ENCODE measurements at regions not wholly inside any gene's neighbourhood (a gene's known extent, or its start where the extent isn't known, plus 50 kb on each side); places are given as distances from the start of the nearest gene placed in this dataset.
"Not testable (repeated sequence)": the region's sequence is repeated elsewhere in the genome, so short reads cannot be mapped to it uniquely, and the experiment has no call there.

GRCh38 chr3:104005815-104006214 lies 1360.9 kb upstream of the ALCAM start:
- Mint-ChIP-seq H3K4me3 (ENCODE audit: unreplicated experiment) (no peak overlapping the region), H3K9me3 (ENCODE audit: unreplicated experiment) (no peaks in the 10 kb centered on the region), H3K36me3 (ENCODE audit: unreplicated experiment) (no peaks in the 10 kb centered on the region), H3K4me1 (ENCODE audit: low read depth, unreplicated experiment) (no peaks in the 10 kb centered on the region), H3K27me3 (ENCODE audit: unreplicated experiment) (no peaks in the 10 kb centered on the region), H3K27ac (ENCODE audit: unreplicated experiment) (no peak overlapping the region)
- no peak for DNase-seq
- no peak for TF ChIP-seq CTCF (IDR thresholded peaks at IDR 0.05; ENCODE audit: partially characterized antibody, unreplicated experiment)

- no peak overlapping the region for H3K4me3 Mint-ChIP-seq (ENCODE audit: unreplicated experiment)
- H3K27ac Mint-ChIP-seq (ENCODE audit: unreplicated experiment): no peak overlapping the region
- no peaks in the 10 kb centered on the region for H3K4me1 Mint-ChIP-seq (ENCODE audit: low read depth, unreplicated experiment)
- H3K27me3 Mint-ChIP-seq (ENCODE audit: unreplicated experiment): no peaks in the 10 kb centered on the region
- no peak for TF ChIP-seq CTCF (IDR thresholded peaks at IDR 0.05; ENCODE audit: partially characterized antibody, unreplicated experiment)
- peaks cover 8% of the 10 kb centered on the region for H3K36me3 Mint-ChIP-seq (ENCODE audit: unreplicated experiment)
- DNase-seq: no peak
- H3K9me3 Mint-ChIP-seq (ENCODE audit: unreplicated experiment): peaks cover 4% of the 10 kb centered on the region
These were observed 1348.2 kb upstream of the ALCAM start for GRCh38 chr3:104018541-104018940.

- Mint-ChIP-seq H3K27me3 (ENCODE audit: unreplicated experiment) (peaks cover 4% of the 10 kb centered on the region), H3K9me3 (ENCODE audit: unreplicated experiment) (peaks cover 2% of the 10 kb centered on the region), H3K4me1 (ENCODE audit: low read depth, unreplicated experiment) (no peaks in the 10 kb centered on the region), H3K4me3 (ENCODE audit: unreplicated experiment) (no peak overlapping the region), H3K36me3 (ENCODE audit: unreplicated experiment) (peaks cover 10% of the 10 kb centered on the region), H3K27ac (ENCODE audit: unreplicated experiment) (no peak overlapping the region)
- DNase-seq: no peak
- no peak for TF ChIP-seq CTCF (IDR thresholded peaks at IDR 0.05; ENCODE audit: partially characterized antibody, unreplicated experiment)
These were observed 1335.1 kb upstream of the ALCAM start for GRCh38 chr3:104031598-104031997.

GRCh38 chr3:104032283-104032682 lies 1334.4 kb upstream of the ALCAM start:
- no peak for TF ChIP-seq CTCF (IDR thresholded peaks at IDR 0.05; ENCODE audit: partially characterized antibody, unreplicated experiment)
- no peak for DNase-seq
- H3K27ac Mint-ChIP-seq (ENCODE audit: unreplicated experiment): no peak overlapping the region
- H3K9me3 Mint-ChIP-seq (ENCODE audit: unreplicated experiment): peaks cover 2% of the 10 kb centered on the region
- H3K4me3 Mint-ChIP-seq (ENCODE audit: unreplicated experiment): no peak overlapping the region
- H3K27me3 Mint-ChIP-seq (ENCODE audit: unreplicated experiment): peaks cover 4% of the 10 kb centered on the region
- peaks cover 10% of the 10 kb centered on the region for H3K36me3 Mint-ChIP-seq (ENCODE audit: unreplicated experiment)
- no peaks in the 10 kb centered on the region for H3K4me1 Mint-ChIP-seq (ENCODE audit: low read depth, unreplicated experiment)

GRCh38 chr3:104040896-104041295 lies 1325.8 kb upstream of the ALCAM start:
- H3K36me3 Mint-ChIP-seq (ENCODE audit: unreplicated experiment): no peaks in the 10 kb centered on the region
- H3K4me3 Mint-ChIP-seq (ENCODE audit: unreplicated experiment): no peak overlapping the region
- no peaks in the 10 kb centered on the region for H3K27me3 Mint-ChIP-seq (ENCODE audit: unreplicated experiment)
- H3K4me1 Mint-ChIP-seq (ENCODE audit: low read depth, unreplicated experiment): no peaks in the 10 kb centered on the region
- no peak for DNase-seq
- H3K9me3 Mint-ChIP-seq (ENCODE audit: unreplicated experiment): no peaks in the 10 kb centered on the region
- no peak overlapping the region for H3K27ac Mint-ChIP-seq (ENCODE audit: unreplicated experiment)
- TF ChIP-seq CTCF (IDR thresholded peaks at IDR 0.05; ENCODE audit: partially characterized antibody, unreplicated experiment): no peak

GRCh38 chr3:104043001-104043543 lies 1323.6 kb upstream of the ALCAM start:
- not testable (repeated sequence) for H3K36me3 Mint-ChIP-seq (ENCODE audit: unreplicated experiment); DNase-seq; H3K27ac Mint-ChIP-seq (ENCODE audit: unreplicated experiment); H3K4me1 Mint-ChIP-seq (ENCODE audit: low read depth, unreplicated experiment); H3K4me3 Mint-ChIP-seq (ENCODE audit: unreplicated experiment); H3K9me3 Mint-ChIP-seq (ENCODE audit: unreplicated experiment); H3K27me3 Mint-ChIP-seq (ENCODE audit: unreplicated experiment)
